ENCODE measurements at regions not wholly inside any gene's neighbourhood (a gene's known extent, or its start where the extent isn't known, plus 50 kb on each side); places are given as distances from the start of the nearest gene placed in this dataset.

DNA sequence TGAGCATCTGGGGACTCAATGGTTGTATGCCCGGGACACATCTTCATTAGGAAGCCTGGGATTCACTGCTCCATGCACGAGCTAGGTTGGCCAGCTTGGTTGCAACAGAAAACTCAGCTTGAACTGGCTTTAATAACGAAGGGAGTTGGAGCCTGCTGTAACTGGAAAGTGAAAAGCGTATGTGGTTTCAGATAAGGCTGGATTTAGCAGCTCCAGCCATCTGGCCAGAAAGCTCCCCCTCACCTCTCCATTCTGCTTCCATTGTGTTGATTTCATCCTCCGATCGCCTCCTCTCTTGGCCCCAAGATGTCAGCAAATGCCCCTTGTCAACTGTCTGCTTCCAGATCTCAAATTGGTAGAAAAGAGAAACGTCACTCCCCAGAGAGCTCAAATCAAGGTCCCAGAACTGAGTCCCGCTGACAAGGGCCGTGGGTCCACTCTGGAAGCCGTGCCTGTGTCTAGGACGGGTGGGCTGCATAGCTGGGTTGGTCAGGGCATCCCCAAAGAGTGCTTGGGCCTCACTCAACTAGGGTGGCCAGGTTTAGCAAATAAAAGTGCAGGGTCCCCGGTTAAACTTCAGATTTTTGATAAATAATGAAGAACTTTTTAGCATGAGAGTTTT lies 117.0 kb upstream of the PMEPA1 start:
- no peak for TF ChIP-seq POLR2A (IDR thresholded peaks at IDR 0.05)
- TF ChIP-seq, protein P1, sequence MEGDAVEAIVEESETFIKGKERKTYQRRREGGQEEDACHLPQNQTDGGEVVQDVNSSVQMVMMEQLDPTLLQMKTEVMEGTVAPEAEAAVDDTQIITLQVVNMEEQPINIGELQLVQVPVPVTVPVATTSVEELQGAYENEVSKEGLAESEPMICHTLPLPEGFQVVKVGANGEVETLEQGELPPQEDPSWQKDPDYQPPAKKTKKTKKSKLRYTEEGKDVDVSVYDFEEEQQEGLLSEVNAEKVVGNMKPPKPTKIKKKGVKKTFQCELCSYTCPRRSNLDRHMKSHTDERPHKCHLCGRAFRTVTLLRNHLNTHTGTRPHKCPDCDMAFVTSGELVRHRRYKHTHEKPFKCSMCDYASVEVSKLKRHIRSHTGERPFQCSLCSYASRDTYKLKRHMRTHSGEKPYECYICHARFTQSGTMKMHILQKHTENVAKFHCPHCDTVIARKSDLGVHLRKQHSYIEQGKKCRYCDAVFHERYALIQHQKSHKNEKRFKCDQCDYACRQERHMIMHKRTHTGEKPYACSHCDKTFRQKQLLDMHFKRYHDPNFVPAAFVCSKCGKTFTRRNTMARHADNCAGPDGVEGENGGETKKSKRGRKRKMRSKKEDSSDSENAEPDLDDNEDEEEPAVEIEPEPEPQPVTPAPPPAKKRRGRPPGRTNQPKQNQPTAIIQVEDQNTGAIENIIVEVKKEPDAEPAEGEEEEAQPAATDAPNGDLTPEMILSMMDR (IDR thresholded peaks at IDR 0.05) = no peak
- no peak for TF ChIP-seq POLR2AphosphoS5 (IDR thresholded peaks at IDR 0.05)
